ENCODE measurements at regions not wholly inside any gene's neighbourhood (a gene's known extent, or its start where the extent isn't known, plus 50 kb on each side); places are given as distances from the start of the nearest gene placed in this dataset.
A peak's percentile ranks its signal among the peaks of the same experiment; 100 is the strongest.

- ATAC-seq, result no peak
- Mint-ChIP-seq H3K4me3 (no peak overlapping the region), H3K36me3 (peaks cover 6% of the 10 kb centered on the region), H3K4me1 (peaks cover 24% of the 10 kb centered on the region), H3K9me3 (no peaks in the 10 kb centered on the region), H3K27ac (peak overlapping the region; percentile 89)
- no peak for DNase-seq (ENCODE audit: low spot score in 2 of 2)
Measured at GRCh38 chr14:97407701-97408407, 610.7 kb downstream of the VRK1 start.

GRCh38 chr14:97408503-97408902 lies 611.3 kb downstream of the VRK1 start:
- no peaks in the 10 kb centered on the region for H3K9me3 Mint-ChIP-seq
- peaks cover 24% of the 10 kb centered on the region for H3K4me1 Mint-ChIP-seq
- peaks cover 6% of the 10 kb centered on the region for H3K36me3 Mint-ChIP-seq
- peak overlapping the region; percentile 89 for H3K27ac Mint-ChIP-seq
- no peak for DNase-seq (ENCODE audit: low spot score in 2 of 2)
- peak overlapping the region; percentile 55 for H3K4me3 Mint-ChIP-seq
- ATAC-seq, result peak; percentile 45

- Mint-ChIP-seq H3K9me3 (no peaks in the 10 kb centered on the region), H3K4me1 (peaks cover 24% of the 10 kb centered on the region), H3K4me3 (peak overlapping the region; percentile 55), H3K36me3 (peaks cover 6% of the 10 kb centered on the region), H3K27ac (peak overlapping the region; percentile 89)
- DNase-seq (ENCODE audit: low spot score in 2 of 2), result peak; percentile 12 to 76
- ATAC-seq, result peak; percentile 88
Measured at GRCh38 chr14:97408937-97409815, 612.0 kb downstream of the VRK1 start.

- H3K36me3 Mint-ChIP-seq, result peaks cover 6% of the 10 kb centered on the region
Measured at GRCh38 chr14:97410667-97411620, 613.8 kb downstream of the VRK1 start.

GRCh38 chr14:97411938-97412612 lies 614.9 kb downstream of the VRK1 start:
- ATAC-seq (no peak), DNase-seq (ENCODE audit: low spot score in 2 of 2) (no peak)
- Mint-ChIP-seq H3K27ac (no peak overlapping the region), H3K9me3 (no peaks in the 10 kb centered on the region), H3K36me3 (peaks cover 6% of the 10 kb centered on the region), H3K4me1 (peaks cover 29% of the 10 kb centered on the region), H3K4me3 (no peak overlapping the region)

More at GRCh38 chr14:97410667-97411620, 613.8 kb downstream of the VRK1 start:
- Mint-ChIP-seq H3K4me3 (no peak overlapping the region), H3K9me3 (no peaks in the 10 kb centered on the region), H3K4me1 (peaks cover 24% of the 10 kb centered on the region), H3K27ac (no peak overlapping the region)
- ATAC-seq (no peak), DNase-seq (ENCODE audit: low spot score in 2 of 2) (no peak)

- no peak for DNase-seq (ENCODE audit: low spot score in 2 of 2)
- H3K9me3 Mint-ChIP-seq, result no peaks in the 10 kb centered on the region
- peaks cover 24% of the 10 kb centered on the region for H3K4me1 Mint-ChIP-seq
- H3K36me3 Mint-ChIP-seq, result peaks cover 6% of the 10 kb centered on the region
- no peak overlapping the region for H3K4me3 Mint-ChIP-seq
- ATAC-seq, result no peak
- no peak overlapping the region for H3K27ac Mint-ChIP-seq
Measured at GRCh38 chr14:97413022-97413539, 615.9 kb downstream of the VRK1 start.

GRCh38 chr14:97413966-97414717 lies 617.0 kb downstream of the VRK1 start:
- Mint-ChIP-seq H3K4me1 (peaks cover 14% of the 10 kb centered on the region), H3K27ac (no peak overlapping the region), H3K9me3 (no peaks in the 10 kb centered on the region), H3K36me3 (peaks cover 3% of the 10 kb centered on the region), H3K4me3 (no peak overlapping the region)
- no peak for DNase-seq (ENCODE audit: low spot score in 2 of 2)
- no peak for ATAC-seq

GRCh38 chr14:97414718-97415098 lies 617.5 kb downstream of the VRK1 start:
- no peak overlapping the region for H3K4me3 Mint-ChIP-seq
- peaks cover 8% of the 10 kb centered on the region for H3K4me1 Mint-ChIP-seq

GRCh38 chr14:97415907-97416306 lies 618.7 kb downstream of the VRK1 start:
- Mint-ChIP-seq H3K9me3 (no peaks in the 10 kb centered on the region), H3K4me1 (peaks cover 5% of the 10 kb centered on the region), H3K4me3 (no peak overlapping the region)

More at GRCh38 chr14:97414718-97415098, 617.5 kb downstream of the VRK1 start:
- H3K36me3 Mint-ChIP-seq, result no peaks in the 10 kb centered on the region
- ATAC-seq (no peak), DNase-seq (ENCODE audit: low spot score in 2 of 2) (no peak)
- H3K27ac Mint-ChIP-seq, result no peak overlapping the region
- H3K9me3 Mint-ChIP-seq, result no peaks in the 10 kb centered on the region

GRCh38 chr14:97416550-97416949 lies 619.4 kb downstream of the VRK1 start:
- no peak overlapping the region for H3K4me3 Mint-ChIP-seq
- DNase-seq (ENCODE audit: low spot score in 2 of 2), result no peak

More at GRCh38 chr14:97415907-97416306, 618.7 kb downstream of the VRK1 start:
- no peaks in the 10 kb centered on the region for H3K36me3 Mint-ChIP-seq
- ATAC-seq, result no peak
- H3K27ac Mint-ChIP-seq, result no peak overlapping the region
- no peak for DNase-seq (ENCODE audit: low spot score in 2 of 2)

GRCh38 chr14:97417331-97417730 lies 620.1 kb downstream of the VRK1 start:
- H3K27ac Mint-ChIP-seq, result no peak overlapping the region

More at GRCh38 chr14:97416550-97416949, 619.4 kb downstream of the VRK1 start:
- no peak overlapping the region for H3K27ac Mint-ChIP-seq
- H3K36me3 Mint-ChIP-seq, result no peaks in the 10 kb centered on the region
- no peaks in the 10 kb centered on the region for H3K9me3 Mint-ChIP-seq
- H3K4me1 Mint-ChIP-seq, result peaks cover 5% of the 10 kb centered on the region
- ATAC-seq, result no peak

GRCh38 chr14:97420211-97420610 lies 623.0 kb downstream of the VRK1 start:
- H3K4me3 Mint-ChIP-seq, result no peak overlapping the region
- ATAC-seq, result no peak
- H3K36me3 Mint-ChIP-seq, result no peaks in the 10 kb centered on the region
- peaks cover 5% of the 10 kb centered on the region for H3K4me1 Mint-ChIP-seq
- H3K9me3 Mint-ChIP-seq, result no peaks in the 10 kb centered on the region
- no peak overlapping the region for H3K27ac Mint-ChIP-seq
- no peak for DNase-seq (ENCODE audit: low spot score in 2 of 2)

More at GRCh38 chr14:97417331-97417730, 620.1 kb downstream of the VRK1 start:
- no peaks in the 10 kb centered on the region for H3K9me3 Mint-ChIP-seq
- H3K4me3 Mint-ChIP-seq, result no peak overlapping the region
- H3K4me1 Mint-ChIP-seq, result peaks cover 5% of the 10 kb centered on the region
- ATAC-seq (no peak), DNase-seq (ENCODE audit: low spot score in 2 of 2) (no peak)
- H3K36me3 Mint-ChIP-seq, result no peaks in the 10 kb centered on the region

- ATAC-seq (no peak), DNase-seq (ENCODE audit: low spot score in 2 of 2) (no peak)
- H3K36me3 Mint-ChIP-seq, result no peaks in the 10 kb centered on the region
- H3K4me1 Mint-ChIP-seq, result peaks cover 4% of the 10 kb centered on the region
- H3K4me3 Mint-ChIP-seq, result no peak overlapping the region
- no peaks in the 10 kb centered on the region for H3K9me3 Mint-ChIP-seq
- peak overlapping the region; percentile 21 for H3K27ac Mint-ChIP-seq
Measured at GRCh38 chr14:97426776-97427175, 629.6 kb downstream of the VRK1 start.

Data from stimulated activated effector memory CD8-positive, alpha-beta T cell treated with anti-CD3 and anti-CD28 coated beads, Interleukin-12 subunit alpha, Interleukin-12 subunit beta, amount 100 ng/mL, for 72 hours (primary cell).